H1 (cell line): ENCODE measurements at regions not wholly inside any gene's neighbourhood (a gene's known extent, or its start where the extent isn't known, plus 50 kb on each side); places are given as distances from the start of the nearest gene placed in this dataset.

Experiments
- CREB1 ChIP-seq: IDR thresholded peaks from 2 replicates; pipeline ENCODE4 v1.6.1; 2012; ENCODE audit warnings: inconsistent platforms
- RFX5 ChIP-seq: IDR thresholded peaks from 2 replicates; pipeline ENCODE4 v1.6.1; 2011; ENCODE audit warnings: low read depth, low read length, improper control_type of control experiment, borderline replicate concordance
- SUZ12 ChIP-seq: fragments of 200-600 bp; sonication (generic); IDR thresholded peaks from 2 replicates; pipeline ENCODE4 v1.6.1; 2012; ENCODE audit warnings: mild to moderate bottlenecking, inconsistent platforms, low read length, moderate library complexity, mixed read lengths
- TF ChIP-seq, protein P1 (sequence below), 3 experiments: IDR thresholded peaks; 1 replicate in 2 of 3; 2 replicates in 1 of 3; pipeline versions ENCODE4 v1.5.1 to v1.6.1; 2011; ENCODE audit warnings: low read length in 3 of 3, mild to moderate bottlenecking in 3 of 3, inconsistent platforms in 2 of 3, low read depth in 1 of 3, moderate library complexity in 1 of 3; ENCODE audit not compliant: insufficient read depth in 1 of 3; ENCODE audit errors: control extremely low read depth in 1 of 3

GRCh38 chr1:213499444-213499843 is 448.4 kb downstream of the RPS6KC1 start:
- TF ChIP-seq, protein P1, sequence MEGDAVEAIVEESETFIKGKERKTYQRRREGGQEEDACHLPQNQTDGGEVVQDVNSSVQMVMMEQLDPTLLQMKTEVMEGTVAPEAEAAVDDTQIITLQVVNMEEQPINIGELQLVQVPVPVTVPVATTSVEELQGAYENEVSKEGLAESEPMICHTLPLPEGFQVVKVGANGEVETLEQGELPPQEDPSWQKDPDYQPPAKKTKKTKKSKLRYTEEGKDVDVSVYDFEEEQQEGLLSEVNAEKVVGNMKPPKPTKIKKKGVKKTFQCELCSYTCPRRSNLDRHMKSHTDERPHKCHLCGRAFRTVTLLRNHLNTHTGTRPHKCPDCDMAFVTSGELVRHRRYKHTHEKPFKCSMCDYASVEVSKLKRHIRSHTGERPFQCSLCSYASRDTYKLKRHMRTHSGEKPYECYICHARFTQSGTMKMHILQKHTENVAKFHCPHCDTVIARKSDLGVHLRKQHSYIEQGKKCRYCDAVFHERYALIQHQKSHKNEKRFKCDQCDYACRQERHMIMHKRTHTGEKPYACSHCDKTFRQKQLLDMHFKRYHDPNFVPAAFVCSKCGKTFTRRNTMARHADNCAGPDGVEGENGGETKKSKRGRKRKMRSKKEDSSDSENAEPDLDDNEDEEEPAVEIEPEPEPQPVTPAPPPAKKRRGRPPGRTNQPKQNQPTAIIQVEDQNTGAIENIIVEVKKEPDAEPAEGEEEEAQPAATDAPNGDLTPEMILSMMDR (IDR thresholded peaks at IDR 0.05; ENCODE audit: control extremely low read depth in 1 of 3, insufficient read depth in 1 of 3, low read depth in 1 of 3, low read length in 3 of 3) = no peak
- no peak for TF ChIP-seq RFX5
- TF ChIP-seq CREB1 = no peak
- no peak for TF ChIP-seq SUZ12
